Right lobe of liver (tissue), 6 donors: ENCODE measurements at regions not wholly inside any gene's neighbourhood (a gene's known extent, or its start where the extent isn't known, plus 50 kb on each side); places are given as distances from the start of the nearest gene placed in this dataset.
"Not testable (repeated sequence)": the region's sequence is repeated elsewhere in the genome, so short reads cannot be mapped to it uniquely, and the experiment has no call there.

Source experiments
- ATAC-seq, 4 donors: fragments of 200-7000 bp; cut with Tn5 transposase; one replicate each; pipeline ENCODE4 v1.9.1; 2020; ENCODE audit warnings: mild to moderate bottlenecking in 4 of 4, moderate library complexity in 4 of 4
- DNase-seq, 3 donors: peaks; one replicate each; pipeline ENCODE4 v3.0.0-alpha.2; 2020
- H3K27ac ChIP-seq, 3 donors: fragments of 200-600 bp; one replicate each; pipeline ENCODE4 v1.8.0; 2022
- H3K27me3 ChIP-seq, 2 donors: fragments of 200-600 bp; one replicate each; pipeline ENCODE4 v1.8.0; 2022
- H3K36me3 ChIP-seq, 4 donors: fragments of 200-600 bp; sonication (generic) in 1 of 4; one replicate each; pipeline versions ENCODE4 v1.5.1 to v1.8.0; 2017 to 2022; ENCODE audit warnings: control low read depth in 1 of 4
- H3K4me1 ChIP-seq, 4 donors: fragments of 200-600 bp; sonication (generic) in 1 of 4; one replicate each; pipeline versions ENCODE4 v1.5.1 to v1.8.0; 2017 to 2022; ENCODE audit warnings: control low read depth in 1 of 4
- H3K4me3 ChIP-seq, 3 donors: fragments of 200-600 bp; one replicate each; pipeline ENCODE4 v1.8.0; 2022
- H3K9me3 ChIP-seq, 4 donors: fragments of 200-600 bp; sonication (generic) in 1 of 4; one replicate each; pipeline versions ENCODE4 v1.5.1 to v1.8.0; 2017 to 2022; ENCODE audit warnings: control low read depth in 1 of 4
- POLR2A ChIP-seq: fragments of 450-650 bp; IDR thresholded peaks from one replicate; pipeline ENCODE4 v1.6.1; 2017; ENCODE audit warnings: antibody characterized with exemption, mild to moderate bottlenecking
- WGBS: methylation state at CpG from one replicate; pipeline ENCODE4 v1.1.6; 2018; ENCODE audit warnings: low coverage, low lambda C conversion rate; ENCODE audit not compliant: insufficient coverage; ENCODE audit errors: missing lambda C conversion rate; 5-methylcytosine and 5-hydroxymethylcytosine counted together
- intact Hi-C, 2 donors: fragments of 100-400 bp; cut with DNase I; formaldehyde crosslinking; loops; one replicate each; pipeline versions ENCODE4 v1.11.2 to v1.14.1; 2022
- TF ChIP-seq, protein P1 (sequence below), 4 donors: fragments of 200-600 bp in 3 of 4; fragments of 450-650 bp in 1 of 4; IDR thresholded peaks; one replicate each; pipeline versions ENCODE4 v1.5.1 to v1.8.0; 2016 to 2022; ENCODE audit warnings: antibody characterized with exemption in 4 of 4, mild to moderate bottlenecking in 2 of 4
- donor health status: DM: no; HTN: yes; CAD: no.
- donor health status: DM: no; HTN: no; CAD: no.
- donor health status: DM: no; HTN: no; CAD: no.
- donor health status: DM: no; HTN: yes; CAD: no.
- donor health status: DM: no; HTN: yes; CAD: no.

DNA sequence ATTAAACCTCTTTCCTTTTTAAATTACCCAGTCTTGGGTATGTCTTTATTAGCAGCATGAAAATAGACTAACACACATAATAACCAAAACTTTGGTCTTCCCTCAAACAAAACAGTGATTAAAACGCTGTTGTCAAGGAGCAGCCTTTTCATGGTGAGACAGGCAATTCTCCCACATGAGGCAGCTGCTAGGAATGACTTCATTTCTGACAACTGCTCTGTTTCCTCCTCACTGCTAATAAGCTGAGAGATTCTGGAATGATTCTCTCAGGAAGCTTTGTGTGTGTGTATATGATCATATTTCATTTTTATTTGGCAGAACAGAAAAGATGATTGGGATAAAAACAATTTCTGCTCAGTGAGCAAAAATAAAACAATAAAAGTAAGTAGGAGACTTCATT is 580.6 kb upstream of the ADAMTS9 start:
- Histone ChIP-seq H3K36me3 (no peaks in the 10 kb centered on the region), H3K4me3 (no peak overlapping the region), H3K27me3 (no peaks in the 10 kb centered on the region), H3K27ac (no peak overlapping the region), H3K9me3 (no peaks in the 10 kb centered on the region), H3K4me1 (no peaks in the 10 kb centered on the region)
- TF ChIP-seq POLR2A: no peak
- TF ChIP-seq, protein P1, sequence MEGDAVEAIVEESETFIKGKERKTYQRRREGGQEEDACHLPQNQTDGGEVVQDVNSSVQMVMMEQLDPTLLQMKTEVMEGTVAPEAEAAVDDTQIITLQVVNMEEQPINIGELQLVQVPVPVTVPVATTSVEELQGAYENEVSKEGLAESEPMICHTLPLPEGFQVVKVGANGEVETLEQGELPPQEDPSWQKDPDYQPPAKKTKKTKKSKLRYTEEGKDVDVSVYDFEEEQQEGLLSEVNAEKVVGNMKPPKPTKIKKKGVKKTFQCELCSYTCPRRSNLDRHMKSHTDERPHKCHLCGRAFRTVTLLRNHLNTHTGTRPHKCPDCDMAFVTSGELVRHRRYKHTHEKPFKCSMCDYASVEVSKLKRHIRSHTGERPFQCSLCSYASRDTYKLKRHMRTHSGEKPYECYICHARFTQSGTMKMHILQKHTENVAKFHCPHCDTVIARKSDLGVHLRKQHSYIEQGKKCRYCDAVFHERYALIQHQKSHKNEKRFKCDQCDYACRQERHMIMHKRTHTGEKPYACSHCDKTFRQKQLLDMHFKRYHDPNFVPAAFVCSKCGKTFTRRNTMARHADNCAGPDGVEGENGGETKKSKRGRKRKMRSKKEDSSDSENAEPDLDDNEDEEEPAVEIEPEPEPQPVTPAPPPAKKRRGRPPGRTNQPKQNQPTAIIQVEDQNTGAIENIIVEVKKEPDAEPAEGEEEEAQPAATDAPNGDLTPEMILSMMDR (IDR thresholded peaks at IDR 0.05): no peak
- DNase-seq: no peak
- intact Hi-C loops: no loop called here
- WGBS: 73% methylated on average over 1 of the region's 1 CpG
- ATAC-seq: no peak

DNA sequence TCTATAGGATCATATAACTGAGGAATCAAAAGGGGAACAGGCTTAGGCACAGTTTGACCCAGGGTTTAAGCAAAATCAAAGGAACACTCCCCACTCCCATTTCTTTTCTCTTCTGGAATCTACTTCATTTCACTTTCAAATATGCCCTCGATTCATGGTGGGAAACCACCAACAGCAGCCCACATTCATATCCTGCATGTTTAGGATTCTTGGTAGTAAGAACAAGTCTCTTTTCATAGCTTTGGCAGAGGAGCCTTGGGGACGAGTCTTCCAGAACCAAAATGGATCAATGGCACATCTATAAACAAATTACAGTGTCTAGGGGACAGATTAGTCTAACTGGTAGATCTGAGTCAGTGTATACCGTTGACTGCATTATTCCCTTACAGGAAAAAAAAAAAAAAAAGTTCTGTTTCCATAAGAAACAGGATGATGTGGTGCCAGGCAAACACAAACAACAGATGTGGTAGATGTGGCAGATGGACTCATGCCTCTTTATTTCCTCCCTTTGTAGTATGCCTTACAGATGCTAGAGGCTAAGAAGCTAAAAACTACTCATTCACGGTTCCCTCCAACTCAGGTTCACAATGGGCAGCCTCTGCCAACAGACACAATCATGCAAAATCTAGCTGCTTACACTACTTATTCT is 578.3 kb upstream of the ADAMTS9 start:
- Histone ChIP-seq H3K27ac (no peak overlapping the region), H3K4me1 (no peaks in the 10 kb centered on the region), H3K27me3 (no peaks in the 10 kb centered on the region), H3K4me3 (no peak overlapping the region), H3K36me3 (no peaks in the 10 kb centered on the region), H3K9me3 (no peaks in the 10 kb centered on the region)
- no peak for TF ChIP-seq POLR2A
- TF ChIP-seq, protein P1 (IDR thresholded peaks at IDR 0.05): no peak
- DNase-seq (no peak), ATAC-seq (no peak)
- intact Hi-C loops: no loop called here
- 61% methylated on average over 4 of the region's 4 CpGs for WGBS

DNA sequence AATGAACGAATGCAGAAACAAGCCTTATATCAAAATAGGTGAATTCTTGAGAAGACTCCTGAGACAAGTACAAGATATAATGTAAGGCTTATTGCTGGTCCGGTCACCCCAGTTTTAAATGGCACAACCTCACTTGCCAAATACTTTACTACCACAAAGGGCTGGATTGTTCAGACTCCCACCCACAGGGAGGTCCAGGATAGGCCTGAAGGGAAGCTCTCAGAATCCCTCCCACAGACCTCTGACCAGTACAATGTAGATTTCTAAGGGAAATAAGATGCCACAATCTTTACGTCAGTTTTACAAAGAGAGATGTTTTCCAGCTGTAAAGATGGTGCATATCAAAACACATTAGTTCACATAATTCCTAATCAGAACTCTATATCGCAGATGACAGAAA is 577.7 kb upstream of the ADAMTS9 start:
- ATAC-seq: no peak
- 76% methylated on average over 4 of the region's 4 CpGs for WGBS
- TF ChIP-seq POLR2A: no peak
- TF ChIP-seq, protein P1 (IDR thresholded peaks at IDR 0.05): no peak
- H3K27me3 ChIP-seq: no peaks in the 10 kb centered on the region
- no peaks in the 10 kb centered on the region for H3K36me3 ChIP-seq
- H3K9me3 ChIP-seq: no peaks in the 10 kb centered on the region
- intact Hi-C loops: no loop called here
- no peak overlapping the region for H3K4me3 ChIP-seq
- no peak for DNase-seq
- no peak overlapping the region for H3K27ac ChIP-seq
- no peaks in the 10 kb centered on the region for H3K4me1 ChIP-seq

DNA sequence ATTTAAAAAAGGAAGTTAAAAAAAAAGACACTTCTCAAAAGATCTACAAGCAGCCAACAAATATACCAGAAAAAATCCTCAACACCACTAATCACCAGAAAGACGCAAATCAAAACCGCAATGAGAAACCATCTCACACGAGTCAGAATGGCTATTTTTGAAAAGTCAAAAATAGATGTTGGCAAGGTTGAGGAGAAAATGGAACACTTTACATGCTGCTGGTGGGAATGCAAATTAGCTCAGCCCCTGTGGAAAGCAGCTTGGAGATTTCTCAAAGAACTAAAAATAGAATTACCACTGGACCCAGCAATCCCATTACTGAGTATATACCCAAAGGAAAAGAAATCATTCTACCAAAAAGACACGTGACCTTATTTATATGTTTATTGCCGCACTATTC is 574.7 kb upstream of the ADAMTS9 start:
- intact Hi-C loops: no loop called here
- Histone ChIP-seq H3K4me1 (no peaks in the 10 kb centered on the region), H3K4me3 (no peak overlapping the region), H3K27me3 (no peaks in the 10 kb centered on the region), H3K9me3 (no peaks in the 10 kb centered on the region), H3K27ac (no peak overlapping the region), H3K36me3 (no peaks in the 10 kb centered on the region)
- DNase-seq (no peak), ATAC-seq (no peak)
- TF ChIP-seq, protein P1 (IDR thresholded peaks at IDR 0.05): no peak
- no peak for TF ChIP-seq POLR2A
- 84% methylated on average over 5 of the region's 5 CpGs for WGBS

DNA sequence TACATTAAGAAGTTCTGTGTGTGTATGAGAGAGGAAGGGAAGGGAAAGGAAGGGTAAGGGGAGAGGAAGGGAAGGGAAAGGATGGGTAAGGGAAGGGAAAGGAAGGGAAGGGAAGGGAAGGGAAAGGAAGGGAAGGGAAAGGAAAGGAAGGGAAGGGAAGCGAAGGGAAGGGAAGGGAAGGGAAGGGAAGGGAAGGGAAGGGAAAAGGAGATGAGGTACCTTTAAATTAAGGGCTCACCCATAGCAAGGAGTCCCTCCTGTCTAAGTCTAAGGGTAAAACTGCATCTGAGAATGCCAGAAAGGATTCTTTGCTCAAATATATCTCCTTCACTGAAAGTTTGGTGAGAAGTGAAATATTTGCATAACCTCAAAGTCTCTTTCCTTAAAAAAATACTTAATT is 572.1 kb upstream of the ADAMTS9 start:
- no peak overlapping the region for H3K4me3 ChIP-seq
- DNase-seq (no peak), ATAC-seq (no peak)
- H3K4me1 ChIP-seq: no peaks in the 10 kb centered on the region
- H3K27ac ChIP-seq: no peak overlapping the region
- H3K9me3 ChIP-seq: no peaks in the 10 kb centered on the region
- no peaks in the 10 kb centered on the region for H3K27me3 ChIP-seq
- intact Hi-C loops: no loop called here
- 0% methylated on average over 1 of the region's 1 CpG for WGBS
- no peak for TF ChIP-seq POLR2A
- TF ChIP-seq, protein P1 (IDR thresholded peaks at IDR 0.05): no peak
- H3K36me3 ChIP-seq: no peaks in the 10 kb centered on the region

DNA sequence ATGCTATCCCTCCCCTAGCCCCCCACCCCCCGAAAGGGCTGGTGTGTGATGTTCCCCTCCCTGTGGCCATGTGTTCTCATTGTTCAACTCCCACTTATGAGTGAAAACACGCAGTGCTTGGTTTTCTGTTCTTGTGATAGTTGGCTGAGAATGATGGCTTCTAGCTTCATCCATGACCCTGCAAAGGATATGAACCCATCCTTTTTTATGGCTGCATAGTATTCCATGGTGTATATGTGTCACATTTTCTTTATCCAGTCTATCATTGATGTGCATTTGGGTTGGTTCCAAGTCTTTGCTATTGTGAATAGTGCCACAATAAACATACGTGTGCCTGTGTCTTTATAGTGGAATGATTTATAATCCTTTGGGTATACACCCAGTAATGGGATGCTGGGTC is 565.1 kb upstream of the ADAMTS9 start:
- ATAC-seq, H3K36me3 ChIP-seq, DNase-seq, H3K9me3 ChIP-seq, H3K4me1 ChIP-seq, H3K4me3 ChIP-seq, H3K27ac ChIP-seq, intact Hi-C loops, H3K27me3 ChIP-seq: not testable (repeated sequence)
- WGBS: 77% methylated on average over 3 of the region's 3 CpGs
